ENCODE measurements at regions not wholly inside any gene's neighbourhood (a gene's known extent, or its start where the extent isn't known, plus 50 kb on each side); places are given as distances from the start of the nearest gene placed in this dataset.

GRCh38 chr6:16078064-16078463, 50.8 kb upstream of the MYLIP start:
- DNase-seq (ENCODE audit: low spot score): no peak

DNA sequence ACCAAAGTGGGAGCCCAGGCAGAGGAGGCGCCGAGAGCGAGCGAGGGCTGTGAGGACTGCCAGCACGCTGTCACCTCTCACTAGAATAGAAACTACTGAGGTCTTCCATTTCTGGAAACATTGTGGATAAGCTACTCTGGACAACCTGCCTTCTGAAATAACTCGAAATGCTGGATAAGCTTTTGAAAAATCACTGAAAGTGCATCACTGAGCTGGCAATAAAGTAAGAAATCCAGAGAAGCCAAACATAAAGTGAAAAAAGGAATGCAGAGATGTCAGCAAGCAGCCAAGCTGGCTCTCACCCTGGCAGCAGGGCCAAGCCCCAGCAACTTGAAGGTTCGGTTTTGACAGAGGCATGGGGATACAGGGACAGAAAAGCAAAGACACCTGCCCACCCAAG, 59.2 kb upstream of the MYLIP start:
- no peak for DNase-seq (ENCODE audit: low spot score)

GRCh38 chr6:16069222-16069621, 59.7 kb upstream of the MYLIP start:
- no peak for DNase-seq (ENCODE audit: low spot score)

DNA sequence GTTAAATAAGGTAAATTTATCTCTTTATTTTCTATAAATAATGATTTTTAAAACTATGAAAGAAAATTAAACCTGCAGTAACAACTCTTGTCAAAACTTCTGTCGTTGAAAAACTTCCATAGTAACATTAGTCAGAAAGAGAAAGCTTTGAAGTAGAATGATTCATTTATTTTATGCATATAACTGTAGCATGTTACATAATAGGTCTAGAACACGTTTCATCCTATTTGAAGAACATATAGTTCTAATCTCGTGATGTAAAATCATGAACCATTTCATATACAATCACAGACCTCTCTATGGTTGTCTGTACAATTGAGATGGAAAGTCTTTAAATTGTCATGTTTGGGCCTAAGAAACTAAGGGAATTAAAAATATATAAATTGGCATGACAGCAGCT, 61.3 kb upstream of the MYLIP start:
- DNase-seq (ENCODE audit: low spot score): no peak

GRCh38 chr6:16064671-16065072, 64.2 kb upstream of the MYLIP start:
- DNase-seq (ENCODE audit: low spot score): peak; percentile 21

GRCh38 chr6:16063580-16063979, 65.3 kb upstream of the MYLIP start:
- DNase-seq (ENCODE audit: low spot score): no peak

DNA sequence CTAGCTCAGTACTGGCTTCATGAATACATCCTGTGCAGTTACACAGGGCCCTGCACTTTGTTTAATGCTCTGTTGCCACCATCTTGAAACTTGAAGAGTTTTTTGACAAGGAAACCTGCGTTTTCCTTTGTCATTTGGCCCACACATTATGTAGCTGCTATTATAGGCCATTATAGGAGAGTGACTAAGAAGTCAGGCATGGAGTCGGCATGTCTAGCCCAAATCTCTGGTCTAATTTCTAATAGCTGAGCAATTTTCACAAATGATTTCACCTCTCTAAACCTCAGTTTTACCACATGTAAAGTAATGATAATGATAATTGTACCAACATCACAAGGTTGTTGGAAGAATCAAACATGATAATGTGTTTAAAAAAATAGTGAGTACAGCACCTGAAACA, 67.1 kb upstream of the MYLIP start:
- DNase-seq (ENCODE audit: low spot score): peak; percentile 21

GRCh38 chr6:16060039-16060438, 68.8 kb upstream of the MYLIP start:
- no peak for DNase-seq (ENCODE audit: low spot score)

GRCh38 chr6:16059496-16059895, 69.4 kb upstream of the MYLIP start:
- DNase-seq (ENCODE audit: low spot score): no peak

DNA sequence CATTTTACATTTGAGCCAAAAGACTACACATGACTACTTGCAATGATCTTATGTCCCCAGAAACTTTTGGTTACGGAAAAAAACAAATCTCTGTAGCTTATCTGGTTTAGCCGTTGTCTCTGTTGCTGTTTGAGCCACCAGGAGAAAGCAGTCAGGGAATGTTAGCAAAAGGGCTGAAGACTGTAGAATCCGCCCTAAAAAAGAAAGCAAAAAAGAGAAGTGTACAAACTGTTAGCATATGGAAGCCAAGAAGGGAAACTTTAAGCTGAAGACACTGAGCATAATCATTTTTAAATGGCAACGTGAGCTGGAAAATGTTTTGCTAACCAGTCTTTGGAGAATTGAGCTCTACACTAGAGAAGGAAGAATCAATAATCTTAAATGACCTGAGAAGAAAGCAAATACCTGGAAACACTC, 69.9 kb upstream of the MYLIP start:
- DNase-seq (ENCODE audit: low spot score): no peak

DNA sequence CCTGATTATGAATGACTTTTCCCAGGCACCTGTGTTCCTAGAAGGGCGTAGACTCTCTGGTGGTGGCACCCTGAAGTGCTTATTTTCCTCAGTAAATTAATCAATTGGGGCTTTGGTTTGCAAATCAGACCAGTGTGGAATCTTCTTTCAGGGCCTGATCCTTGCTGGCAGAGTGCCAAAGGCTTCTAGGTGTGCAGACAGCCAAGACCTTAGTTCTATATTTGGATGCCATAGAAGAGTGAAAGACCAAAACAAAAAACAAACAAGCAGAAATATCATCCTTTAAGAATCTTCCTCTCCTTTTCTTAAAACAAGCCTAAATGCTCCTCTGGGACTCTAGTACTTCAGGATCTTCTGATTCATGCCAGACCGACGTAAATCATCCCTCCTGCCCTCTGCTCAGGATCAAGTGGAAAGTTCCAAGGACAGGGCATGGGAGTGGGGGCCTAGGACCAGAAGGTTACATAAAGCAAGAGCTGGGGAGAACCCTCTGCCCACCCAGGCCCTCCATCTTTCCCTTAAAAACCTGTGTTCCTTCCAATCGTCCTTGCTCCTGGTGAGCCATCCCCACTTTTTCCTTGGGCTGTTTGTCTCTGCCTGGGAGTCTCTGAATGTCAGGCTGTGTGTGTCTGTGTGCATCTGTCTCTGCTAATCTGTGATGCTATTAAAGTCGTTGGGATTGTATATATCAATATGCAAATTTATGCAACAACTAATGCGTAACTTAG, 70.5 kb upstream of the MYLIP start:
- DNase-seq (ENCODE audit: low spot score): no peak

GRCh38 chr6:16057446-16057845, 71.4 kb upstream of the MYLIP start:
- DNase-seq (ENCODE audit: low spot score): no peak

GRCh38 chr6:16056263-16056870, 72.5 kb upstream of the MYLIP start:
- no peak for DNase-seq (ENCODE audit: low spot score)

GRCh38 chr6:16055852-16056251, 73.0 kb upstream of the MYLIP start:
- no peak for DNase-seq (ENCODE audit: low spot score)

DNA sequence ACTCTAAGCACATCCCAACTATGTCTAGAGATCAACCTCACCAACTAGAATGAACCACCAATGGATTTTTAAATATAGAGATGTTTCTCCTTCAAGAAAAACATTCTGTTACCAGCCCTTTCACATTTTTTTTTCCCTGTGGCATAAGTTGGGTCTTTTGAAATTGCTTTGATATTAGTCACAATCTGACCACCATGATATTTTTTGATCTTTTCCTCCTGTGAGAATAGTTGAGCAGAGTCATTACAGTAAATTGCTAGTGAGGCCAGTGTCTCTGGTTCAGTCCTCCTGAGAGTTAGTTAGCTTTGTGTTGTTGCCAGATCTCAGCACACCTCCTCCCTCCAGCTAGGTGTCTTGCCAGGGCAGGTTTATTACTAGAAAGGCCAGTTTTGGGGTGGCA, 79.7 kb upstream of the MYLIP start:
- DNase-seq (ENCODE audit: low spot score): no peak

DNA sequence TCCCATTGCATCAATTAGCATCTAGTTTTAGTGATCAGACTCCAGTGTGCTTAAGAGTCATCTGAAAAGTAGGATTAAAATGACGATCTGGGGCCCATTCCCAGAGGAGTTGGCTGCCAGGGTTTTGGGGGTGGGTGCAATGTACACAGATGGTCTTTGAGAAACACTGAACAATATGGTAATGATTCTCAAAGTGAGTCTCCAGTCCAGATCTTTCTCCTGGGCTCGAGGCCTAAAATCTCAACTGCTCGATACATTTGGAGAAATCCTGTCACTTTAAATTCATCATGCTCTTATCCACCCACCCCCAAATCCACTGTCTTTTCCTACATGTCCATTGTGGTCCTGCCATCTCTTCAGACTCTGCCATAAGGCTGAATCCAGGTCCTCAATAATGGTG, 80.7 kb upstream of the MYLIP start:
- DNase-seq (ENCODE audit: low spot score): no peak

GRCh38 chr6:16047435-16047990, 81.4 kb upstream of the MYLIP start:
- no peak for DNase-seq (ENCODE audit: low spot score)

DNA sequence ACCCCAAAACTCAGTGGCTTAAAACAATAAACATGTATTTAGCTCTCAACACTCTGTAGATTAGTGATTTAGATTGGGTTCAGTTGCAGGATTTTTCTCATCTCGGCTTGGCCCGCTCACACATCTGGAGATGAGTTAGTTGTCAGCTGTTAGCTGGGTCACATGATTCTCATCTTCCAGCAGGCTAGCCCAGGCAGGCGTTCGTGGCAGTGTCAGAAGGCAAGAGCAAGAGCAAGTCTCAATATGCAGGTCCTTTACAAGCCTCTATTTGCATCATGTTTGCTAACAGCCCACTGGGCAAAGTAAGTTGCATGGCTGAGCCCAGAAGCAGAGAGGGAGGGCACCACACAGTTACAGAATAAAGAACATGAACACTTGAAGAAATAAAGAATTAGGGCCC, 83.6 kb upstream of the MYLIP start:
- DNase-seq (ENCODE audit: low spot score): no peak

- no peak for DNase-seq (ENCODE audit: low spot score)
Measured at GRCh38 chr6:16044211-16044643, 84.7 kb upstream of the MYLIP start.

DNA sequence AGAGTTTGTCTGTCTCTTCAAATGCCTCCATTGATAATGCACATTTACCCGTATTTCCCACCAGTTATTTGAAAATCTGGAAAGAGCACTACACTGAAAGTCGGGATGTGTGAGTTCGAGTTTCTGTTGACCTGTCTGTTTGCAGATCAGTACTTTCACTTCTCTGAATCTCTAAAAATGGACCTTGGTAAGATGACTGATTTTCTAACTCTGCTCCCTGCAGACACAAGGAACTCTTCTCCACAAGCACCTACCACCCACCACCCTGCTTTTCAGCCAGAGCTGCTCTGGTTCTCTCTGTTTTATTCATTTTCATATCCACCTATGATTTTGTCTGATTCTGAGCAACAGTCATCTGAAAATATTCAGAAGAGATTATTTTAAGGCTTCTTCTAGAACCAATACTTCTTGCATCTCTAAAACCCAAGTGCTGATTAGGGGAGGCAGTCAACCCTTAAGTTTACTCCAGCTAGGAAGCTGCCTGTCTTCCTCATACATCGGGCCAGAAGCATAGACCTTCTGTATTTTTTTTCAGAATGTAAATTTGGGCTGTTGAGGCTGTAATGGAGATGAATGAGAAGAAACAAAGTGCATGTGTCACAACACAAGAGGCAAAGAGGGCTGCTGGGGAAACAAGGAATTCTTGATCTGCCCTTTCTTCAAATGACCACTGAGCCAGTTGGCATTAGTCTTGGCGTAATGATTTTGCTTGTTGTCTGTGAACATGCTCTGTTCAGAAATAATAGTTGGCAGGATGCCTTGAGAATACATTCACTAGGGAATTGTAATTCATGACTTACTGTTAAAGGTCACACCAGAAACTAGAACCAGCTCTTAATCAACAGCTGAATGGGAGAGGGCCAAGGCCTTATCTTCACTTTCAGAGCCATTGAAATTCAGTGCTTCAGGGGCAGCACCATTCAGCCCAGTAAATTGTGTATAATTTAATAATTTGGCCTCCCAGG, 85.4 kb upstream of the MYLIP start:
- no peak for DNase-seq (ENCODE audit: low spot score)

GRCh38 chr6:16042751-16043150, 86.1 kb upstream of the MYLIP start:
- DNase-seq (ENCODE audit: low spot score): no peak

DNA sequence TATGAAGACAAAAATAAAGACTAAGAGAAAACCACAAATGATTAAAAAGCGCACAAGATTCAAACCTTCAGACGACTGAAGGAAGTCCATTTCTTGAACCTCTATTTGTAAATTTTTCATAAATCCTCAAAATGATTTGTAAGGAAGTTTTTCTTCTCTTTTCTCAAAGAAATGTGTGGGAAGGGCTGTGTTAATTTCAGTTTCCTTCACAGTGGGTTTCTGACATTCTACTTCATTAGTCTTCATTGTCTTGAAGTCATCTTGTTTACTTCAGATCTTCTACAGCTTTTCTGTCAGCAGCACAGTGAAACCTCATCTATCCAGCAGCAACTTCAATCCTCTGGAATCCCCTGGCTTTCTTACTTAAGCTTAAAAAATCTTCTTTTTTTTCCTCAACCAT, 87.6 kb upstream of the MYLIP start:
- DNase-seq (ENCODE audit: low spot score): no peak

- no peak for DNase-seq (ENCODE audit: low spot score)
Measured at GRCh38 chr6:16040628-16040974, 88.3 kb upstream of the MYLIP start.

Data from kidney capillary endothelial cell (primary cell).